8988T (cell line): ENCODE measurements at regions not wholly inside any gene's neighbourhood (a gene's known extent, or its start where the extent isn't known, plus 50 kb on each side); places are given as distances from the start of the nearest gene placed in this dataset.
"Not testable (repeated sequence)": the region's sequence is repeated elsewhere in the genome, so short reads cannot be mapped to it uniquely, and the experiment has no call there.

Experiments
- DNase-seq: peaks from one replicate; pipeline ENCODE4 v3.0.0; 2011

DNA sequence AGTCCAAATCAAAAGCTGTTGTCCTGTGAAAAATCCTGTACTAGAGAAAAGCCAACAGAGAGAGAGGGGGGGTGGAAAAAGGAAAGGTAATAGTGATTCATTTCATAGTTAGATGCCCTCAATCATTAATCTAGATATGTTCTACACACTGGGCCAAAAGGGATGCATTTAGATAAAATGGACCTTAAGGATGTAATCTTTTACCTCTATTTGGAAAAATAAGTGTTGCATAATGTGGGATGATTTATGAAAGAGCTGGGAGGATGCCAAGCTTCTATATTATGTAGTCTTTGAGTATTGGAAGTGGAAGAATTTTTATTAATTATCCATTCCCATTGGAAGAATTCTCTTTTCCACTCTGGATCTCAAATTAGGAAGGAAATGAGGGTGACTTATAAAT lies 480.5 kb upstream of the ZEB2 start:
- no peak for DNase-seq

GRCh38 chr2:144999936-145000335 lies 480.0 kb upstream of the ZEB2 start:
- DNase-seq = no peak

DNA sequence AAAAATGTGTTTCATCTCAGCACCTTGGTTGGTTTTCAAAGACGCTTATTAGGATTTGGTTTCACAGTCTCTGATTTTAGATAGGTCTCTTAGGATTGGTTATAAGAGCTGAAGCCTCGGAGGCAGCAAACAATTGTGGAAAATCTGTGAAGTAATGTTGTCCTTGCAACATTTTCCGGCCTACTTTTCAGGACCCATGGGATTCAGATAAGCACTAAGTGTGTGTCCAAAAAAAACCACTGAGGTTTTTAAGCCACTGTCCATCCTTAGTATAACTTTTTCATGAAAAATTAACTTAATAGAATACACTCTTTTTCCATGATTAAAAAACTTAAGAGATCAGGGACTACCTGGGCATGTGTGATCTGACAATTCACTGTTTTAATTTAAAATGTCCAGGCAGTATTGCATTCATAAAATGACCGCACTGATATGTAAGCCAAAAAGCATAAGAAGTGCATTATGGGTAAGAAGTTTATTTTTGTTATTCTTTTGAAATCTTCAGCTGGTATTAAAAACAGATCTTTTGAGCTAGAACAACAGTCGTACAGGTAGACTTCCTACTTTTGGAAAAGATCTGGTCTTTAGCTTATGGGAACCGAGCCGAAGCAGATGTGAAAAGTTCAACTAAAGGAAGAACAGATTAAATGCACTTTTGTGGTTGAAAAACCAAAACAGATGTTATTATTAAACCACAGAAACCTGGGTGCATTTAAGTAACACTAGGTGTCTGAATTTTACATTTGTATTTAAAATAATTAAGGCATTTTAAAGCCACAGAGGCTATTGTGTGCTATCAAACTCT lies 479.4 kb upstream of the ZEB2 start:
- no peak for DNase-seq

- DNase-seq = no peak
These were observed 478.5 kb upstream of the ZEB2 start for GRCh38 chr2:144998435-144998834.

GRCh38 chr2:144996225-144996795 lies 476.4 kb upstream of the ZEB2 start:
- DNase-seq = no peak

DNA sequence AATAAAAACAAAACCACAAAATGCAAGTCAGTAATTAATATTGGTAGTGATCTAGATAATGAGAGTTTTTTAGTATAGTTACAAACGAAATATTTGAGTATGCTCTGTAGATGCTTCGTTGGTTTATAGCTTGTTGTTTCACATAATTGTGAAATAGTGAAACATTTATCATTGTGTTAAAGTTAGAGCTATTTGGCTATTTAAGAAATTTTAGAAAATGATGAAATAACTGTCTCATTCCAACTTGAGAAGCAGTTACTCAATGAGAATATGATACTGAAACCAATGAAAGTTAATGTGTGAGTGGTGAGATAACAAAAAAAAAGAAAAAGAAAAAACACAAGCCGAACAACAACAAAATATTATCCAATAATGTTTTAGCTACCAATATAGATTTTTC lies 475.6 kb upstream of the ZEB2 start:
- DNase-seq = no peak

DNA sequence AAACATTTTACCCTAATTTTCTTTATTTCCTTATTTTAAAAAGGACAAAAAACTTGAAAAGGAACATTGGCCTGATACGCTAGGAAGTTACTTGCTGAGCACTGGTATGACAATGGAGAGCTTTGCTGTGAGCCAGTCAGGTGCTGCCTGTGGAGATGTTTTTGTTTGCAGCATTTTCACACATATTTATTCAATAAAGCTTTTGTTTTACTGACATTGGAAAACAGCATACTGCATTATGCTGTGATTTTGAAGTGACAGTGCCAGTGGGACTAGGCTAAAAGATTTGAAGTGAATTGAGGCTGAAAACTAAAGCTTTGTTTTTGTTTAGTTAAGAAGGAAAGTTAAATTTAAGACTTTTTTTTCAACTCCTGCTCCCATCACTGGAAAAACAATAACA lies 470.7 kb upstream of the ZEB2 start:
- DNase-seq = no peak

GRCh38 chr2:144989579-144990270 lies 469.8 kb upstream of the ZEB2 start:
- DNase-seq = no peak

DNA sequence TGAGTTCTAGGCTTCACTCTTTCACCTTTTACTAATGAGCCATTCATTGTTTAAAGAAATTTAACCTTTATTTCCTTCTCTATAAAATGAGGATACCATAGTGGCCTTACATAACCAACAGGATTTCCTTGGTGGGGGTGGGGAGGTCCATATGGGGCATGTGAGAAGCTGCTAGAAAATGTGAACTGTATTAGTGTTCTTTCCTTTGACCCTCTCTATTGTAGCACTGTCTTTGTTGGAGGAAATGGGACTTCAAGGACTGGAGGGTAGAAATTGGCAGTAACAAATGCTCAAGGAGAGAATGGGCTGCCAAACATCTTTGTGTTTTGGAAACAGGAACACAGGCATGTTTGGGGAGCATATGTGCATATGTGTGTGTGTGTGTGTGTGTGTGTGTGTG lies 468.7 kb upstream of the ZEB2 start:
- no peak for DNase-seq

DNA sequence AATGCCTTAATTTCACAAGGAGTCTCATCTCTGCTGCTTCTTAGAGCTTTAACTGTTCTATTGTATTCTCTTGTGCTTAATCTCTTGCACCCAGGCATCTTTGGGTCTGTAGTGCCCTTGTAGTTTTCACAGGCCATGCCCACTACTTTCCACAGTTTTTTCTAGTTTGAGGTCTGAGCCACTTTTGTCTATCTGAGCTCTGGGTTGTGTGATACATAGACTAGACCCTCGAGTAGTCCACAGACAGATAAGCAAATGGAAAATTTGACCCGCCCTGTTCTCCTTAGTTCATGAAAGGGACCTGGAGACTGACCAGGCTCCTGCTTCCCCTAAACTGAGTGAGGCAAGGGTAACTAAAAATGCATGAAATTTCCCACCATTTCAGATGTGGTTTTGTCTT lies 466.8 kb upstream of the ZEB2 start:
- DNase-seq = no peak

GRCh38 chr2:144984038-144984437 lies 464.1 kb upstream of the ZEB2 start:
- DNase-seq = no peak

- no peak for DNase-seq
These were observed 463.2 kb upstream of the ZEB2 start for GRCh38 chr2:144983107-144983506.

DNA sequence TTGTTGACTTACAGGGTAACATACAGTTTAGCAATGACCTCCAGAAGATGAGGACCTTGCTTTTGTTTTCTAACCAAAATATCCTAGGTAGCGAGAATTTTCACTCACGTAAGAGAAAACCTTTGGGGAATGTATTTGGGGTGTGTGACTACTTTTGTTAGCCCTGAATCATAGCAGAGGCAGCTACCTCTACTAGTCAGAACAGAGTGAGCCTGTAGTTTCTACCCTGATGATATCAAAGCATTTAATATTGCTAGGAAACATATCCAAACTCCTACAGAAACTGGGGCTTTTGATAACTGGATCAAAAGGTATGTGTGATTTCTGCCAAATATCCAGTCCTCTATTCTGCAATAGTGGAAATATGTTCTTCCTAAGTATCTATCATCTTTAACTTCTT lies 462.6 kb upstream of the ZEB2 start:
- no peak for DNase-seq

- no peak for DNase-seq
These were observed 456.0 kb upstream of the ZEB2 start for GRCh38 chr2:144975881-144976280.

DNA sequence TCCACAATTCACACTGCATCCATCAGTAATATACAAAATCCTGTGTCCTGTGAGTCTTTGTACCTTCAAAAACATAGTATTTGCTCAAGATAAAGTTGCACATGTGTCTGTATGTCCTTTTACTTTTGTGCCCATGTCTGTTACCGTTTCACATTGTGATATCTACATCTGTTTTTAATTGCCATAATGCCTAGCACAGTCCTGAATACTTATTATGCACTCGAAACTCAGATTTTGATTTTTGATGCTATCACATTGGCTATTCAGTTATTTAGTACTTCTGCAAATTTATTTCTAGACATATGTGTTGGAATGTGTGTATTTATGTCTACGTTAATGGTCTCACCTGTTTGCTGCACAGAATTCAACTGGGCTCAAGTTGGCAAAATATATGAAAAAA lies 452.8 kb upstream of the ZEB2 start:
- no peak for DNase-seq

- no peak for DNase-seq
These were observed 451.9 kb upstream of the ZEB2 start for GRCh38 chr2:144971786-144972335.

DNA sequence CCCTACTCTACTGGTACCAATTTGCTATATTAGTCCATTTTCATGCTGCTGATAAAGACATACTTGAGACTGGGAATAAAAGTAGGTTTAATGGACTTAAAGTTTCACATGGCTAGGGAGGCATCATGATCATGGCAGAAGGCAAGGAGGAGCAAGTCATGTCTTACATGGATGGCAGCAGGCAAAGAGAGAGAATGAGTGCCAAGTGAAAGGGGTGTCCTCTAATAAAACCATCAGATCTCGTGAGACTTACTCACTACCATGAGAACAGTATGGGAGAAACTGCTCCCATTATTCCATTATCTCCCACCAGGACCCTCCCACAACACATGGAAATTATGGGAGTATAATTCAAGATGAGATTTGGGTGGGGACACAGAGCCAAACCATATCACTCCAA lies 450.5 kb upstream of the ZEB2 start:
- DNase-seq = not testable (repeated sequence)

DNA sequence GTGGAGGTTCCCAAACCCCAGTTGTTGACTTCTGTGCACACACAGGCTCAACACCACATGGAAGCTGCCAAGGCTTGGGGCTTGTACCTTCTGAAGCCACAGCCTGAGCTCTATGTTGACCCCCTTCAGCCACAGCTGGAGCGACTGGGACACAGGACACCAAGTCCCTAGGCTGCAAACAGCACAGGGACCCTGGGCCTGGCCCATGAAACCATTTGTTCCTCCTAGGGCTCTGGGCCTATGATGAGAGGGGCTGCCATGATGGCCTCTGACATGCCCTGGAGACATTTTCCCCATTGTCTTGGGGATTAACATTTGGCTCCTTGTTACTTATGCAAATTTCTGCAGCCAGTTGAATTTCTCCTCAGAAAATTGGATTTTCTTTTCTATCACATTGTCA lies 449.6 kb upstream of the ZEB2 start:
- DNase-seq = not testable (repeated sequence)

DNA sequence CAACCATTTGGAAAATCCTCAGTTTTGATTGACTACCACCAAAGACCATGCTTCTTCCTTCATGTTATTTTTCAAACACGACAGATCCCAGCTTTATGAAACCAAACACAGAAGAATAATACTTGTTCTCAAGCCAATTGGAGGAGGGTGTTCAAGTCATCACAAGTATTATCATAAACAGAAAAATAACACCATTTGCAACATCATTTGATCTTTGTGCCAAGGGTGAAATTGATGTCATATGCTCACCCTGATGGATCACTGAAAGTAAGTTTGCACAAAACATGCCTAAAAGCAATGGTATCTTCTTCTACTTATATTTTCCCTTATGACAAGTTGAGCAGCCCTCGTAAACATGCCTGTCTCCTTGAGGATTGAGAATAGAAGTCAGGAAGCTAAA lies 448.0 kb upstream of the ZEB2 start:
- no peak for DNase-seq

GRCh38 chr2:144965172-144965571 lies 445.3 kb upstream of the ZEB2 start:
- no peak for DNase-seq

DNA sequence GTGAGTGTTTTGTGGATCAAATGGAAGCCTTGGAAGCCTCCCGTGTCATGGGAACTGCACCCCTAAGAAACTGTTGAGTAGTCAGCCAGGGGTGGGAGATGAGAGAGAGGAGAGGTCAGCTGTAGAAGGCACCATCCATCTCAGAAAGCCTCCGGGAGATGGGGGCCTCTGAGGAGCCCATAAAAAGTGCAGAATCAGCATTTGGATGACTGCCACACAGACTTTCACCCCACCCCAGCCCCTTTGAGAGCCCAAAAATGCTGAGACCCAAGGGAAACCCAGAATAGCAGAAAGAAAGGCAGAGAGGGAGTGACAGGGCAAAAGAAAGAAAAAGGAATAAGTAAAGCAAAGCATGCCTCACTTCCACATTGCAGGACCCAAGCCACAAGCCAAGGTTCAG lies 443.1 kb upstream of the ZEB2 start:
- no peak for DNase-seq

GRCh38 chr2:144959416-144959815 lies 439.5 kb upstream of the ZEB2 start:
- no peak for DNase-seq

GRCh38 chr2:144950899-144951560 lies 431.1 kb upstream of the ZEB2 start:
- DNase-seq = no peak
